GM12878 (cell line): ENCODE measurements at regions not wholly inside any gene's neighbourhood (a gene's known extent, or its start where the extent isn't known, plus 50 kb on each side); places are given as distances from the start of the nearest gene placed in this dataset.

ENCODE experiments used
- ATAC-seq: fragments of 200-7000 bp; cut with Tn5 transposase; 3 replicates; pipeline ENCODE4 v1.9.1; 2020; ENCODE audit warnings: mild to moderate bottlenecking, moderate library complexity
- BruUV-seq: library from RNA; stranded (reverse); fragments of 400-500 nt; replicated peaks from 2 replicates; lab custom pipeline; 2021; lab: Mats Ljungman, UMichigan
- CTCF ChIA-PET: fragments of 300-600 bp; sonication (Branson Sonifier 250); formaldehyde crosslinking; extraction: SDS; loops from one replicate; lab custom pipeline; 2021; ENCODE audit warnings: inconsistent platforms; lab: Yijun Ruan, JAX
- POLR2A ChIA-PET: fragments of 350-600 bp; formaldehyde crosslinking; extraction: SDS; loops from one replicate; lab custom pipeline; 2021; ENCODE audit warnings: inconsistent platforms; lab: Charles Lee
- RAD21 ChIA-PET: fragments of 300-600 bp; sonication (Branson Sonifier 250); formaldehyde crosslinking; loops from one replicate; lab custom pipeline; 2023; ENCODE audit warnings: antibody characterized with exemption; ENCODE audit not compliant: unreplicated experiment; lab: Charles Lee
- SMC1A ChIA-PET: fragments of 300-600 bp; sonication (Branson Sonifier 250); formaldehyde crosslinking; loops from one replicate; lab custom pipeline; 2023; ENCODE audit not compliant: unreplicated experiment, uncharacterized antibody; lab: Charles Lee
- DNase-seq: peaks from one replicate; pipeline ENCODE4 v3.0.0-alpha.2; 2011; ENCODE audit warnings: low read depth, low spot score
- FAIRE-seq: peaks from 3 replicates; lab custom pipeline; 2011; peaks lifted over from hg19 to GRCh38; lab: Jason Lieb, UNC
- H2AFZ ChIP-seq: 2 replicates; pipeline ENCODE4 v1.6.0; 2011; ENCODE audit warnings: low read depth, low read length, control low read depth; ENCODE audit not compliant: control insufficient read depth
- H3K27ac ChIP-seq: 2 replicates; pipeline ENCODE4 v1.5.1; 2011; ENCODE audit warnings: control low read depth; ENCODE audit not compliant: control insufficient read depth, insufficient read depth
- H3K27me3 ChIP-seq, 2 experiments: replicated peaks in 1 of 2; 2 replicates each; pipeline versions ENCODE4 v1.6.0 to v1.6.1; 2011; ENCODE audit warnings: low read length in 1 of 2; ENCODE audit not compliant: control insufficient read depth in 2 of 2, insufficient read depth in 2 of 2
- H3K36me3 ChIP-seq, 2 experiments: 2 replicates each; pipeline ENCODE4 v1.5.1; 2011; ENCODE audit warnings: low read length in 1 of 2; ENCODE audit not compliant: control insufficient read depth in 2 of 2, insufficient read depth in 2 of 2
- H3K4me1 ChIP-seq: 2 replicates; pipeline ENCODE4 v1.6.1; 2011; ENCODE audit warnings: mild to moderate bottlenecking, low read length, moderate library complexity, mixed read lengths; ENCODE audit not compliant: control insufficient read depth, insufficient read depth
- H3K4me2 ChIP-seq: 2 replicates; pipeline ENCODE4 v1.6.0; 2011; ENCODE audit warnings: control low read depth; ENCODE audit not compliant: control insufficient read depth, insufficient read depth
- H3K4me3 ChIP-seq: fragments of 200-600 bp; sonication (generic); 2 replicates; pipeline ENCODE4 v1.5.1; 2016
- H3K79me2 ChIP-seq: 2 replicates; pipeline ENCODE4 v1.6.0; 2011; ENCODE audit warnings: low read length; ENCODE audit not compliant: control insufficient read depth, insufficient read depth
- H3K9ac ChIP-seq: 2 replicates; pipeline ENCODE4 v1.8.0; 2011; ENCODE audit warnings: low read length, control low read depth, mixed read lengths; ENCODE audit not compliant: control insufficient read depth, insufficient read depth
- H3K9me3 ChIP-seq: replicated peaks from 3 replicates; pipeline ENCODE4 v1.5.1; 2011; ENCODE audit warnings: mild to moderate bottlenecking, low read length; ENCODE audit not compliant: control insufficient read depth, insufficient read depth
- H4K20me1 ChIP-seq: 2 replicates; pipeline ENCODE4 v1.6.0; 2011; ENCODE audit not compliant: control insufficient read depth, insufficient read depth
- PML ChIP-seq: IDR thresholded peaks from 2 replicates; pipeline ENCODE4 v1.6.1; 2012; ENCODE audit warnings: low read length, inconsistent platforms
- RAD21 ChIP-seq: IDR thresholded peaks from 2 replicates; pipeline ENCODE4 v1.6.1; 2011; ENCODE audit warnings: mild to moderate bottlenecking, low read depth, low read length, moderate library complexity; ENCODE audit not compliant: insufficient read depth
- SREBF1 ChIP-seq: IDR thresholded peaks from 2 replicates; pipeline ENCODE4 v1.6.1; 2012; ENCODE audit warnings: mild to moderate bottlenecking, low read length
- TBL1XR1 ChIP-seq: IDR thresholded peaks from 2 replicates; pipeline ENCODE4 v1.6.1; 2012; ENCODE audit warnings: low read depth, low read length, improper control_type of control experiment
- WGBS: methylation state at CpG from one replicate; pipeline ENCODE4 v1.1.6; 2016; ENCODE audit warnings: low lambda C conversion rate; ENCODE audit not compliant: insufficient replicate concordance, insufficient coverage; ENCODE audit errors: missing lambda C conversion rate; 5-methylcytosine and 5-hydroxymethylcytosine counted together
- in situ Hi-C: fragments of 300-500 bp; cut with MboI; formaldehyde crosslinking; loops from 9 replicates; pipeline ENCODE4 v1.14.3; 2018; ENCODE audit warnings: mixed read lengths
- intact Hi-C: fragments of 100-400 bp; cut with micrococcal nuclease; formaldehyde crosslinking; loops from one replicate; pipeline ENCODE4 v1.14.2; 2022; ENCODE audit not compliant: unreplicated experiment
- TF ChIP-seq, protein P1 (sequence below): IDR thresholded peaks from 2 replicates; pipeline ENCODE4 v1.6.1; 2012; ENCODE audit warnings: low read length, inconsistent platforms
- TF ChIP-seq, protein P2 (sequence below): fragments of 450-650 bp; IDR thresholded peaks from 2 replicates; pipeline ENCODE4 v1.6.1; 2014; ENCODE audit warnings: mild to moderate bottlenecking
- TF ChIP-seq, protein P3 (sequence below): IDR thresholded peaks from 2 replicates; pipeline ENCODE4 v1.6.1; 2012; ENCODE audit warnings: low read depth, low read length, improper control_type of control experiment
- TF ChIP-seq, protein P4 (sequence below): IDR thresholded peaks from 2 replicates; pipeline ENCODE4 v1.6.1; 2011; ENCODE audit warnings: low read depth, low read length, improper control_type of control experiment, borderline replicate concordance

DNA sequence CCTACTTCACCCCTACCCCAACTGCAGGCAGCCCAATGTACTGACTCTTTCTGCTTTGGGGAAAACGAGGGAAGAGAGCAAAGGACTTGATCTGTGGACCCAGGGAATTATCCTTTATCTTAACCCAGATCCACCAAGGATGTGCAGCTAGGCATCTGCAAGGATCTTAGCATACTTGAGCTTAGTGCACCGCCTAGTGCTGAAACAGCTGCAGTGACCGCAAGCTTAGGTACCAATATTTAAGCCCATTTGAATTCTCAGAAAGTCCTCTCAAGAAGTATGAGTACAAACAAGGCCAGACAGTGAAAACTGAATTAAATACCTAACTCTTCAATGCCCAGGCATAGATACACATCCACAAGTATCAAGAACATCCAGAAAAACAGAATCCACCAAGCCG lies 576.7 kb upstream of the ADAMTS16 start:
- Histone ChIP-seq H4K20me1 (no peaks in the 10 kb centered on the region), H3K9ac (no peak overlapping the region), H3K4me2 (no peak overlapping the region), H3K79me2 (no peaks in the 10 kb centered on the region), H3K36me3 (no peaks in the 10 kb centered on the region), H3K4me3 (no peak overlapping the region), H3K9me3 (no peaks in the 10 kb centered on the region), H3K27ac (no peak overlapping the region), H3K4me1 (no peaks in the 10 kb centered on the region), H2AFZ (no peak overlapping the region), H3K27me3 (no peaks in the 10 kb centered on the region)
- ChIA-PET CTCF (no interaction called here), POLR2A (no interaction called here), RAD21 (no interaction called here), SMC1A (no interaction called here)
- no TSS peak for BruUV-seq
- DNase-seq (no peak), ATAC-seq (no peak), FAIRE-seq (no peak)
- TF ChIP-seq, protein P1, sequence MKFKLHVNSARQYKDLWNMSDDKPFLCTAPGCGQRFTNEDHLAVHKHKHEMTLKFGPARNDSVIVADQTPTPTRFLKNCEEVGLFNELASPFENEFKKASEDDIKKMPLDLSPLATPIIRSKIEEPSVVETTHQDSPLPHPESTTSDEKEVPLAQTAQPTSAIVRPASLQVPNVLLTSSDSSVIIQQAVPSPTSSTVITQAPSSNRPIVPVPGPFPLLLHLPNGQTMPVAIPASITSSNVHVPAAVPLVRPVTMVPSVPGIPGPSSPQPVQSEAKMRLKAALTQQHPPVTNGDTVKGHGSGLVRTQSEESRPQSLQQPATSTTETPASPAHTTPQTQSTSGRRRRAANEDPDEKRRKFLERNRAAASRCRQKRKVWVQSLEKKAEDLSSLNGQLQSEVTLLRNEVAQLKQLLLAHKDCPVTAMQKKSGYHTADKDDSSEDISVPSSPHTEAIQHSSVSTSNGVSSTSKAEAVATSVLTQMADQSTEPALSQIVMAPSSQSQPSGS: no peak
- TF ChIP-seq SREBF1 (no peak), TBL1XR1 (no peak), RAD21 (0 out of 2 replicates have a peak, but pooled peaks have one; percentile 11), PML (no peak)
- TF ChIP-seq, protein P2, sequence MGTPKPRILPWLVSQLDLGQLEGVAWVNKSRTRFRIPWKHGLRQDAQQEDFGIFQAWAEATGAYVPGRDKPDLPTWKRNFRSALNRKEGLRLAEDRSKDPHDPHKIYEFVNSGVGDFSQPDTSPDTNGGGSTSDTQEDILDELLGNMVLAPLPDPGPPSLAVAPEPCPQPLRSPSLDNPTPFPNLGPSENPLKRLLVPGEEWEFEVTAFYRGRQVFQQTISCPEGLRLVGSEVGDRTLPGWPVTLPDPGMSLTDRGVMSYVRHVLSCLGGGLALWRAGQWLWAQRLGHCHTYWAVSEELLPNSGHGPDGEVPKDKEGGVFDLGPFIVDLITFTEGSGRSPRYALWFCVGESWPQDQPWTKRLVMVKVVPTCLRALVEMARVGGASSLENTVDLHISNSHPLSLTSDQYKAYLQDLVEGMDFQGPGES: no peak
- TF ChIP-seq, protein P3, sequence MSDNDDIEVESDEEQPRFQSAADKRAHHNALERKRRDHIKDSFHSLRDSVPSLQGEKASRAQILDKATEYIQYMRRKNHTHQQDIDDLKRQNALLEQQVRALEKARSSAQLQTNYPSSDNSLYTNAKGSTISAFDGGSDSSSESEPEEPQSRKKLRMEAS: no peak
- TF ChIP-seq, protein P4, sequence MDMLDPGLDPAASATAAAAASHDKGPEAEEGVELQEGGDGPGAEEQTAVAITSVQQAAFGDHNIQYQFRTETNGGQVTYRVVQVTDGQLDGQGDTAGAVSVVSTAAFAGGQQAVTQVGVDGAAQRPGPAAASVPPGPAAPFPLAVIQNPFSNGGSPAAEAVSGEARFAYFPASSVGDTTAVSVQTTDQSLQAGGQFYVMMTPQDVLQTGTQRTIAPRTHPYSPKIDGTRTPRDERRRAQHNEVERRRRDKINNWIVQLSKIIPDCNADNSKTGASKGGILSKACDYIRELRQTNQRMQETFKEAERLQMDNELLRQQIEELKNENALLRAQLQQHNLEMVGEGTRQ: no peak
- intact Hi-C loops: no loop called here
- in situ Hi-C loops: no loop called here
- WGBS: 31% methylated on average over 4 of the region's 4 CpGs
